Activated effector memory CD4-positive, alpha-beta T cell treated with Interleukin-2 at 50 U/mL for 16 hours (primary cell): ENCODE measurements at regions not wholly inside any gene's neighbourhood (a gene's known extent, or its start where the extent isn't known, plus 50 kb on each side); places are given as distances from the start of the nearest gene placed in this dataset.

ENCODE experiments used
- DNase-seq: peaks from one replicate; pipeline ENCODE4 v3.0.0-alpha.2; 2020

GRCh38 chr14:101220921-101221510 lies 317.5 kb upstream of the RTL1 start:
- DNase-seq = no peak

DNA sequence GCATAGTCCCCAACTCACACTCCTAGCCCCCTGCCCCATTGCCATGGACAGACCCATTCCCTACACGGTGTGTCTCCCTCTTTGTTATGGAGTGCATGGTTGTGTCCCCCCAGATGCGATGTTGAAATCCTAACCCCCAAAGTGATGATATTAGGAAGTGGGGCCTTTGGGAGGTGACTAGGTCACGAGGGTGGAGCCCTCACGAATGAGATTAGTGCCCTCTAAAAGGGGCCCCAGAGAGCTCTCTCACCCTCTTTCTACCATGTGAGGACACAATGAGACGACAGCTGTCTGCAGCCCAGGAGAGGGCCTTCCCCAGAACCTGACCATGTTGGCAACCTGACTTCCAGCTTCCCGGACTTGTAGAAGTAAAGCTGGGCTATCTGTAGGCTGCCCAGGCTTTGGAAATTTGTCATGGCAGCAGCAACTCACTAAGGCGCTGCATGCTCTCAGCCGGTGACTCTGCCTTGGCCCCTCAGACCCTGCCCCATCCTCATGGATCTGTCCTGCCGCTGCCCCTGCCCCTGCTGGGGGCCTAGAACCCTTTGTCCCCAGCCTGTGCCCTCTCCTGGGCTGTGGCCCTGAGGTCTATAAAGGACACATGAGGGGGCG lies 318.1 kb upstream of the RTL1 start:
- DNase-seq = no peak

GRCh38 chr14:101222362-101223070 lies 319.0 kb upstream of the RTL1 start:
- no peak for DNase-seq

GRCh38 chr14:101223127-101223526 lies 319.6 kb upstream of the RTL1 start:
- DNase-seq = no peak

GRCh38 chr14:101223561-101224162 lies 320.1 kb upstream of the RTL1 start:
- no peak for DNase-seq

GRCh38 chr14:101224356-101225156 lies 321.0 kb upstream of the RTL1 start:
- DNase-seq = no peak

DNA sequence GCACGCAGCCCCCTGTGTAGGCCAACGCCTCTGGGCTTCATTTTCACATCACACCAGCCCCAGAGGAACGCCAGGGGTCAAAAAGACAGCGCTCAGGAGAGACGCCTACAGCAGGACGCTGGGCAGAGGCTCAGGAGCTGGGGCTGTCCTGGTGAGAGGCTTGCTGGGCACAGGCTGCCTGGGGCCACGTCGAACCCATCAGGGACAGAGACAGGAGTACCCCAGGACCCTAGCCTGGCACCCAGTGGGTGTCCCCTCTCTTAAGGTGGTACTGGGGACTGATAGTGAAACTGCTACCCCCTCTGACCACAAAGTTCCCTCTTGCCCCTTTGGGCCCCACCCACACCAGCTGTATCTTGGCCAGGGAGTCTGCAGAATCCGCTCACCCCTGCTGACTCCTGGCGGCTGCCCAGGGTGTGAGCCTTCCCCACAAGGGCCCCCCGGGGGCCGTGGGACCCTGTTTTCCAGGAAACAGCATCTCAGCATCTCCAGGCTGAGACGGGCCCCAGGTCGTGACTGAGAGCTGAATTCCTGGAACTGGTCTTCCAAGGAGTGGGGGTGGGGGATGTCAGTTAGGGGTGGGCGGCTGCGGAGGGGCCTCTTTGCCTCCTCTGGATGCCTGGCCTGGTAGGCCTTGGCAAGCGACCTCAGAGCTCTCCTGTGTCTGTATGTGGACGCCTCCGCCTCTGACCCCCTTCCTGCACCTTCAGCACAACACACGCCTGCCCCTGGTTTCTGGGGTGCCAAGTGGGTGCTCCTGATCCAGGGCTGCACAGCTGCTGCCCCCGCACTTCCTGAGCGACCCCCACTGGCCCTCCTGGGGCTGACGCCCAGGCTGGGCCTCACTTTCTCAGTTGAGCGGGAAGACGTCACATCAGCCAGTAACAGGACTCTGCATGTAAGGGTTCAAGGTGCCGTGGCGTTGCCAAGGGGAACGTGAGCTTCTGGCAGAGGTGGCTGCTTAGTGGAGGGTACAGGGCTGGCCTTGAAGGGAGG lies 321.9 kb upstream of the RTL1 start:
- no peak for DNase-seq

DNA sequence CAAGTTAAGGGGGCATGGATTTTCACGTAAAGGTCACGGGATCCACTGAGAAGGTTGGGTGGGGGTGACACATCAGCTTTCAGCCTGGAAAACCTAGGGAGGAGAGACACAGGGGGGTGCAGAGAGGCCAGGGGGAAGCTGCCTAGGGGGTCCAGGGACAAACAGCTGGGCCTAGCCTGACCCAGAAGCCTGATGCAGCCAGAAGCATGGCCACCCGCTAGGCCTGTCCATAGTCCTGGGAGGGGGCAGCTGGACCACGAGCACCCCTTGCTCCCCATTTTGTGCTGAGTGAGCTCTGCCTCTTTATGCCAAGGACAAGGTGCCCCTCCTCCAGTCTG lies 322.7 kb upstream of the RTL1 start:
- no peak for DNase-seq

DNA sequence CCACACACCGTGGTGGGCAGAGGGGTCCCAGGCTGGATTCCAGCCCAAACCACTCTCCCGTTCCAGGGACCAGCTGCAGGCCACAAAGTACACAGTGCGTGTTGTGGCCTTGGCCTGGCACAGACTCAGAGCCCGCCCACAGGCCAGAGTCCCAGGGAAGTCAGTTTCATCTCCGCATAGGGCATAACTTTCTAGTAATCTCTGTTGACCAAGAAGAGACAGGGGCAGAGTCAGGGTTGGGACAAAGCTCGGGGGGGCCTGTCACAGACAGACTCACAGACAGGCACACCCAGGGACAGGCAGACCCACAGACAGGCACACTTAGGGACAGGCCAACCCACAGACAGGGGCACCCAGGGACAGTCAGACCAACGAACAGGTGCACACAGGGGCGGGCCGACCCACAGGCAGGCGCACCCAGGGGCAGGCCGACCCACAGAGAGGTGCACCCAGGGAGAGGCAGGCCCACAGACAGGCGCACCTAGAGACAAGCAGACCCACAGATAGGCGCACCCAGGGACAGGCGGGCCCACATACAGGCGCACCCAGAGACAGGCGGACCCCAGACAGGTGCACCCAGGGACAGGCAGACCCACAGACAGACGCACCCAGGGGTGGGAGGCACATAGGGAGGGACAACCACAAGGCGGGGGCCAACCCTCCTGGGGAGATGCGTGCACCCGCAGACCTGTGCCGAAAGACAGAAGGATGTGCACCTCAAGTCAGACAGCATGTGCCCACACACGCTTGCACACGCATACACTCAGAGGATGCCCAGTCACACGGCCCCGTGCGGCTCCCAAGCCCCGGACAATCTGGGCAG lies 323.3 kb upstream of the RTL1 start:
- DNase-seq = no peak

DNA sequence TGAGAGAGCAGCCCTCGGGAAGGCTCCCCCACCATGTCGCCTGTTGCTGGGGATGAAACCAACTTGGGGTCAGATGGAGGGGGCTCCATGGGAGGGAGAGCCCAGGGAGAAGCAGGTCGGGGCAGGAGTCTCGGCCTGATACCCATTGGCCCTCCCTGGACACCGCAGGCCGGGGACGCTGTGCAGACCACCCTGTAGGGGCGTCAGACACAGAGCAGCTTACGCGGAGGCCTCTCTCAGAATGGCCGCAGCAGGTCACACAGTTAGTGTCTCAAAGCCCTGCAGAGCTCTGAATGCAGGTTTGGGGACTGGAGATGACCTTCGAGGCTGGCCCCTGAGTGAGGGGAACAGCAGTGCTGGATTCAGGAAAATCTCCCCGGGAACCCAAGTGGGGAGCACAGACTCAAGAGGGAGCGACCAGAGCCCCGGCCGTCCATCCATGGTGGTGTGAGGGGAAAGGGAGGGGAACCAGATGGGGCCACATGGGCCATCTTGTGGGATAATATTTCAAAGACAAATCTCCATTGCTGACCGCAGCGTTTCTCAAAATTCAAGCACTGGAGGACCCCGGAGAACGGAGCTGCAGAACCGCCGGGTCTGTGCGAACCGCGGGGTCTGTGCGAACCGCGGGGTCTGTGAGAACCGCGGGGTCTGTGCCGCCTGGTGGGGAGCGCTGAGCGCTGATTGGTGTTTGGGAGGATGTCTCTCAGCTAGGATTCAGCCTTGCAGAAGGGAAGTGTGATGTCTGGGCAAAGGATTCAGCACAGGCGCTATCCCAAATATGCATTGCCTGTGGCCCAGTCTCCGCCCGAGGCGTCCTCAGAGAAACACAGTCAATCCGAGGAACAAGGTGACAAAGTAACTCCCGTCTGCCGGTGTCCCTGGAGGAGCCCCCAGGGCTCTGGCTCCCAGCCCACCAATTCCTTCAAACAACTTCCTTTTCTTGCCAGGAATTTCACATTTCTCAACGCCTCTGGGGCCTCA lies 324.4 kb upstream of the RTL1 start:
- no peak for DNase-seq

GRCh38 chr14:101228949-101229541 lies 325.5 kb upstream of the RTL1 start:
- no peak for DNase-seq

- DNase-seq = no peak
These were observed 326.1 kb upstream of the RTL1 start for GRCh38 chr14:101229666-101230065.

DNA sequence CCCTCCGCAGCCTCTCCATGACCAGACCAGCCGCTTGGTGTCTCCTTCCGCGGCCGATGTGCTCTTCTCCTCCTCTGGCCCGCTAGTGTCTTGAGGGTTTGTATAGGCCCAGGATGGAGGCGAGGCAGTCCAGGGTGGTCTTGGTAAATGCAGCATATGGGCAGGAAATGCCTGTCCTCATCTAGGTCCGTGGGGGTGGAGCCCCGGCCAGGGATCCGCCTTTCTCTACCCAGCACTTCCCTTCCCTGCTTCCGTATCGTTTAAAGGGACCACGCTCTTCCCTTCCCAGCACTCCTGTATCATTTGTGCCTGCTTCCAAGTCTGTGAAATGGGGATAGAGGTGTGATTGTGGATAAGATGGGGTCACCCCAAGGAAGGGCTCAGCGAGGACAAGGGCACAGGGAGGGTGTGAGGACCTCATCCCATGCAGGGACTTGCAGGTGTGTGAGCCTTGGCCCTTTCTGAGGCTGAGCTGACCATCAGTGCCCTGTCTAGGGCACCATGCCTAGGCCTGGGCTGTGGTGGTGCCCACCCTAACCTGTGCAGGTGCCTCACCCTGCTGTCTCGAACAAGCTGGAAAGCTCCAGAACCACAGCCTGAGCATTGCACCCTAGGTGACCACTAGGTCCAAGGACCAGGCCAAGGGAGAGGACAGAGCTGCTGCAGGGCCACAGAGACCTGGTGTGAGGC lies 326.8 kb upstream of the RTL1 start:
- no peak for DNase-seq

GRCh38 chr14:101230851-101231550 lies 327.5 kb upstream of the RTL1 start:
- DNase-seq = no peak

GRCh38 chr14:101231828-101232227 lies 328.3 kb upstream of the RTL1 start:
- no peak for DNase-seq

GRCh38 chr14:101232340-101233020 lies 328.8 kb upstream of the DIO3 start:
- no peak for DNase-seq

- DNase-seq = no peak
These were observed 328.3 kb upstream of the DIO3 start for GRCh38 chr14:101233021-101233366.

DNA sequence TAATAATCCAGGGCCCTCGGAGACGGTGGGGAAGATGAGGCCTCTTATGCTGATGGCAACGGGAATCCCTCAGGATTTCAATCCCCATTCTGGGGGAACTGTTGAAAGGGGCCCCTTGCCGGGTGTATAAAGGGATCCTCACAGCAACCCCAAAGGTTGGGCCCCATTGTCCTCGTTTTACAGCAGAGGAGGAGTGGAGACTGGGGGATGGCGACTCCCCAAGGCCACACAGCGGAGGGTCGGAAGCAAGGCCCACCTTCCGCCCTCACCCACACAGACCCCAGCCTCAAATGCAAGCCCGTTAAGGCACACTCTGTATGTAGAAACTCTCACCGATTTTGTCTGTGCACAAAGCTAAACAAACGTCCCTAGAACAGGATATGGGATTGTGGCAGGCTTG lies 327.9 kb upstream of the DIO3 start:
- no peak for DNase-seq
